ENCODE measurements at regions not wholly inside any gene's neighbourhood (a gene's known extent, or its start where the extent isn't known, plus 50 kb on each side); places are given as distances from the start of the nearest gene placed in this dataset.

DNA sequence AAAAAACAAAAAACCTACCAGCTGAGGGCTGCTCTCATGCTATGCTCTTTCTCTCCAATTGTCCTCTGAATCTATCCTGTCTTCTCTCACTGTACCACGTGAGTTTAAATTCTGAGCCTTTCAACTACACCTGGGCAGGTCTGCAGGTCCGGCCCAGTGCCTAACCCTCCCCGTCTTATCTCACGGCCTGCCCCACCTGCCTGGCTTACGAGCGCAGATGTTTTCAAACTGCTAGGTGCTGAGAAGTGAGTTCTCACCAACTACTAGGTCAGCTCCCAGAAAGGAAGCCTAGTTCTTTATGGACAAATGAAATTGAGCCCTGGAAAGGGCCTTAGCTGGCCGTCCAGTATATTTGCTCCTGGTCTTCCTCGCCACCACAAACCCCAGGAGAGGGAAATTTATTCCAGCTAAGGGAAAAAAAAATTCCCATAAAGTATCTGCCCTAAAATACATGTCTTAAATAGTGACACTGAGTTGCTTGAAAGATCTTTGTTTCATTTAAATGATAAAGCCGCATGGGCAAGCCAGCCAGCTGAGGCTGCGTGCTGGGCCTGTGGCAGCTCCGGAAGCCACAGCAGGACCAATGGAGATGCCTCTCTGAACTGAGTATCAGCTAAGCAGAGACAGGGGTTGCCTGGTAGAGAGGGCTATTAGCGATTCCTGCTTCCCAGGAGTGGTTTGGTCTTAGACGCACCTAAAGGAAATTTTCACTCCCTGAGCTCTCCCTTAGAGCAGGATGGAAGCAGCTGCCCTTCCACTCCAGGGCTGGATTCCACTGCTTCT is 92.5 kb upstream of the NCK2 start:
- TF ChIP-seq ZEB2 (tag by site-specific recombination; IDR thresholded peaks at IDR 0.05), result no peak
- TF ChIP-seq ZNF350 (tag by site-specific recombination; IDR thresholded peaks at IDR 0.05), result no peak
- no peak for TF ChIP-seq HOXA7 (CRISPR knock-in tag; IDR thresholded peaks at IDR 0.05; ENCODE audit: borderline replicate concordance)
